NCI-H146 (cell line): ENCODE measurements at regions not wholly inside any gene's neighbourhood (a gene's known extent, or its start where the extent isn't known, plus 50 kb on each side); places are given as distances from the start of the nearest gene placed in this dataset.
"Not testable (repeated sequence)": the region's sequence is repeated elsewhere in the genome, so short reads cannot be mapped to it uniquely, and the experiment has no call there.

Experiments used
- DNase-seq: peaks from one replicate; lab custom pipeline; 2025; lab: John Stamatoyannopoulos, UW

DNA sequence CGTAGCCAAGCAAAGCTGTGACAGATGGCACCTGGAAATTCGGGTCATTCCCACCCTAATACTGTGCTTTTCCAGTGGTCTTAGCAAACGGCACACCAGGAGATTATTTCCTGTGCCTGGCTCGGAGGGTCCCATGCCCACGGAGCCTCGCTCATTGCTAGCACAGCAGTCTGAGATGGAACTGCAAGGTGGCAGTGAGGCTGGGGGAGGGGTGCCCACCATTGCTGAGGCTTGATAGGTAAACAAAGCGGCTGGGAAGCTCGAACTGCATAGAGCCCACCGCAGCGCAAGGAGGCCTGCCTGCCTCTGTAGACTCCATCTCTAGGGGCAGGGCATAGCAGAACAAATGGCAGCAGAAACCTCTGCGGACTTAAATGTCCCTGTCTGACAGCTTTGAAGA is 942.8 kb downstream of the METTL15 start:
- not testable (repeated sequence) for DNase-seq

DNA sequence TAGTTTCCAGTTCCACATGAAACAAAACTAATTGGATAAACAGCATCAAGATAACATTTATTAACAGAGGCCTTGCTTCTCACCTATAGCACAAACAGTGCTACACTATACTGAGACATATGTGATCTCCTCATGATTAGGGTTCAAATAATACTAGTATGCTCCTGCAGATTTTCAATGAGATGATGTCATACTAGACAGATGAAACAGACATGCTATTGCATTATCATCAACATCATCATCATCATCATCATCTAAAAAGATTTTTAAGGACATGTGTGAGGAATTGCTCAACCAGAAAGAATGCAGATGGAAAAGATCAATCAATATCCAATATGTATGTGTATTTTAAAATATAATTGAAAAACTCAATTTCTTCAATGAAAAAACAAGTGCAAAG is 932.3 kb downstream of the METTL15 start:
- DNase-seq: no peak

DNA sequence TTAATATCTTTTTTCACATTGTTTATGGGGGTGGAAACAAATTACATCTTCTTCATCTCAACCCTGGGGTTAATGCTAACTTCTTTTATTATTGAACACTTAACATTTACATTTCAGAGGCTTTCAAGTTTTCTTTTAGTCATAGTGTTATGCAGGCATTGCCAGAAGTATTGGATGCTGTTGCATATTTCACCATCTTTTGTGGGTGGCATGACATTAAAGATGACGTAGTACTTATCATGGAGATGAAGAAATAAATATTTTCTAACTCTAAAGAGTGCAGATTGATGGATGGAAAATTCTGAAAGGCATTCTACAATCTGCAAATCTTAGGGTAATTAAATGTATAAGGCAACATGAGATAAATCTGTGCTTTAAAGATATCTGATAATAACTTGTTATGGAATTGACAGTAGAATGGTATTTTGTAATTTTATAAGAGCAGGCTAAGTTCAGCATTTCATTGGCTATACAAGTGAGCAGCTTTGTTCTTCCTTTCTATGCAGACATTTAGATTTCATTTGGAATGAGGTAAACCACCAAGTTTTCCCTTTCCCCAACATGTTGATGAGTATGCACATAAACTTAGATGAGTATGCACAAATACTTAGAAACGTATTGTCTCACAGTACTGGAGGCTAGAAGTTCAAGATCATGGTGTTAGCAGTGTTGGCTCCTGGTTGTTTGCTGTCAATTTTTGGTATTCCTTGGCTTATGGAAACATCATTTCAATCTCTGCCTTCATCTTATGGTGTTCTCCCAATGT is 924.4 kb downstream of the METTL15 start:
- no peak for DNase-seq

DNA sequence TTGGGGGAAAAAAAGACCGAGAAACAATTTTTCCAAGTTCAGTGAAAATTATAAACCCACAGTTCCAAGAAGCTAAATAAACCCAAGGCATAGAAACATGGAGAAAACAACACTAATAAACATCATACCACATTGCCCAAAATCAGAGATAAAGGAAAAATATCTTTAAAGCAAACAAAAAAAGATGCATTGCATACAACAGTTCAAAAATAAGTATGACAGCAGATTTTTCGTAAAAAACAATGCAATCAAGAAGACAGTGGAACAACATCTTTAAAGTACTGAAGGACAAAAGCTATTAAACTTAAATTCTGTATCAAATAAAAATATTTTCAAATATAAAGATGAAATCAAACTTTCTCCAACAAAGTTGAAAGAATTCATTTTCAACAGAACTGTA is 921.3 kb downstream of the METTL15 start:
- no peak for DNase-seq

DNA sequence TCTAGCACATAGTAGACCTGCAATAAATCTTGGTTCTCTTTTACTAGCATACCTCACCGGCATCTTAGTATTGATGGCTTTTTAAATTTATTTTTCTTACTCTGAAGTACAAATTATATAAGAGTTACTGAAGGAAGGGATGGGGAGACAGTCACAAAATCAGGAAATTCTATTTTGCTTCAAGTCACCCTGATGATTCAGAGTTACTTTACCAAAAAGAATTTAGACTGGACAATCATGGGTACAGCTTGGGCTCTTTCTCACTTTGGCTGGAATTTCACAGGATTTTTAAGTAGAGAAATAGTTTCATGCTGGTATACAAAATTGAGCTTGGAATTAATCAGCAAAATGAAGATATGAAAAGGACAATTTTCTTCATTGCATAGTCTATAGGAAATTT is 919.2 kb downstream of the METTL15 start:
- DNase-seq: no peak

DNA sequence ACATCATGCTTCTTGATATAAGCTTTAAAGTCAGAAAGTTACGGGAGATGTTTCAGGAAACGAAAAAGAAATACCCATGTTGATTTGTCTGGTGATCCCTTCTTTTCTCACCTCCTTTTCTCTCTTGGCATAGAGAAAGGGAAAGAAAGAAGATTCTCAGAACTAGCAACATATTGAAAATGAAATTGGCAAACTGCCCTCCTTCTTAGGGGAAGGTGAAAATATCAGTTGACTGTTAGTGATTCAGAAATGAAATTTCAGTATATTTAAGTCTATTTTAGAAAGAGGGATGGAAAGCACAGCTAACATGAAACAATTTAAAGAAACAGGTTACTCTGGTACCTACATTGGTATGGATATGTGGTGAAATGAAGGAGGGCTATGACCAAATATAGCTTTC is 918.1 kb downstream of the METTL15 start:
- no peak for DNase-seq

DNA sequence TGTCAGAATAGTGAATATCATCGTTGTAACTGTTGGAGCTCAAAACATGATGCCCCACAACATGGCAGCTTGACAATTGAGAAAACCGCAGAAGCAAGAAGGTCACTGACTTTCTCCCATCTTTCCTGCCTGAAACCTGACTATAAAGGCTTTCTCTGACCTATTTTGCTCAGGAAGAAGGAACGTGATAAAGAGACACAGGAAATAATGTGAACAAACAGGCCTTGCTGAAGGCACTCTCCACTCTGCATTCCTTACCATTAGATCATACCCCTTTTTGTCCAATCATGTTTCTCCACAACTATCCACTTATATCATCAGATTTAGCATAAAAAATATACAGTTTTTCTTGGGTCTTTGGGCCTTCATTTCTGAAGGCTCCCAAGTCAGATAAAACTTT is 916.8 kb downstream of the METTL15 start:
- no peak for DNase-seq

DNA sequence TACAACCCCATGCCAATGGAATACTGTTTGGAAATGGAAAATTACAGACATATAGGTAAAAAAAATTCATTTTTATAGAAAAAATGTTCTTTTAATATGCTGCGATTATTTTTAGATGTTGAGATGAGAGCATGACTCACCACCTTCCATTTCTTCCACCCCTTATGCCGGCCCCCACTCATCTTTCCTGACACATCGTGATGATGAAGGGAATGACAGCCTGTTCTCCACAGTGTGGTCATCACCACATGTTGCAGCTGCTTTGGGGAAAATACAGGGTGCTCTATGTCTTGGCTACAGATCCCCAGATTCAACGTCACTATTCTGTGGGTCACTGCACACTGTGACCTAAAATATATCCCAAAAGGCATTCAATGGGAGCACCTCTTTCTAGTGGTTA is 916.2 kb downstream of the METTL15 start:
- DNase-seq: no peak

DNA sequence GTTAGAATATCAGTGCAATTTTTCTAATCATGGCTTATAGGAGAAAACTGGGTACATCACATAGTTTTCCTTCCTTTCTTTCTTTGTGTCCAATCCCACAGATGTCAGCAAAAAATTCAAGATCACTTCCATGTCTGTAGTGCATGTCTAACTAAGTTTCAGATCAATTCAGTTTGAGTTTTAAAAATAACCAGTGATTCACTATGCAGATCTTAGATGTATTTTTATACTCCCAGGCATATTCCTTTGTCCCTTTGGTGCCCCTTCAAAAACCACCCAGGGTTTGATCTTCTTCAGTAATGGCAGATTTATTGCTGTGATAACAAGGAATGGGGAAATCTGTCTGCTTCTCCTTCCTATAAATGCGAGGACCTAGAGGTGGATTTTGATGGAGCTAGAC is 915.6 kb downstream of the METTL15 start:
- no peak for DNase-seq

DNA sequence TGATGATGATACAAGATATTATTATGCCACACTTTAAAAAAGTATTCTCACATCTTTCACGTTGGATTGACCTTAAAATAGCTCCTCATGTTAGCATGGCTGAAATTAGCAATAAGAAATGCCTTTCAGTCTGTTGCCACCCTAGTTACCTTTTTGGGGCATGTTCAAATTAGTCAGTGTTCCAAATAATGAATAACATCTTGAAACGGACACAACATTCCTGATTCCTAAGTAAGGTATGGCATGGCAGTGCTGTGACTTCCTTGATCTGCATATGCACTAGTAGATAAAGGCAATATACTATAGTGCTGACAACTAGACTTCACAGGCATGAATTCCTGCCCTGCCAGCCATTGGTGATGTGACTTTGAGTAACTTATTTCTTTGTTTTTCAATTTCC is 914.5 kb downstream of the METTL15 start:
- no peak for DNase-seq

DNA sequence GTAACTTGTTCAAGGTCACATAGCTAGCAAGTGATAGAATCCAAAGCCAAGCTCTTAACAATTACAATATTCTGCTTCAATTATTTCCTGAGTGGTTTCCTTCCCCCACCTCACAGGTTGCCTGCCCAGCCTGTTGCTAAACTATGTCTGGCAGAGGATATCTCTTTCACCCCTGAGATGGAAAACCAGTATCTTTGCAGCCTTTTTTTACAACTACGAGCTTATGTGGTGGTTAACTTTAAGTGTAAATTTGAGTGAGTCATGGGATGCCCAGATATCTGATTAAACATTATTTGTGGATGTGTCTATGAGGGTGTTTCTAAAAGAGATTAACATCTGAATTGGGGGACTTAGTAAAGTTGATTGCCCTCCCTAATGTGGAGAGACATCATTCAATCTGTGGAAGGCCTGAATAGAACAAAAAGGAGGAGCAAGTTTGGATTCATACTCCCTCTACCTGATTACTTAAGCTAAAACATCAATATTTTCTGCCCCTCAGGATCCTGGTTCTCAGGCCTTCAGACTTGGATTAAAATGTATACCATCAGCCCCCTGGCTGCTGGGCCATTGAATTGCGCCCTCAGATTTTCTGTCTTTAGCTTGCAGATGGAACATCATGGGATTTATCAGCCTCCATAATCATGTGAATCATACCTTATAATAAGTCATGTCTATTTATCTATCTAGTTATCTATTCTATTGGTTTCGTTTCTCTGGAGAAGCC is 911.9 kb downstream of the METTL15 start:
- peak; percentile 60 for DNase-seq

DNA sequence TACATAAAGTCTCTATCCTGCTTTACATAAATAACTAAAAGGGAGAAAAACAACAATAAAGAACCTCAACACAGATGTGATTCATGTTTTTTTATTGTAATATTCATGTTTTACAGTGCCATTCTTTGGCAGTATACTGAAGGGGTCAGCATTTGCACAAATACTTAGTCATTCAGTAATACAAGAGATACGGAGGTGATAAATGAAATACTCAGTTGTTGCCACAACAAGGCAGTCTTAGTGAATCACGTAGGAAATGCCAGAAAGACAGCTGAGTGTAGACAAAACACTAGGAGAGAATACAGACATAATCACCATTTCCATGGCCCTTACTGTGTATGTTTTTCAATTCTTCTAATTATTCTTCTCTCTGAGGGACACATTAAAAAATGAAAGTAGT is 910.4 kb downstream of the METTL15 start:
- DNase-seq: no peak

DNA sequence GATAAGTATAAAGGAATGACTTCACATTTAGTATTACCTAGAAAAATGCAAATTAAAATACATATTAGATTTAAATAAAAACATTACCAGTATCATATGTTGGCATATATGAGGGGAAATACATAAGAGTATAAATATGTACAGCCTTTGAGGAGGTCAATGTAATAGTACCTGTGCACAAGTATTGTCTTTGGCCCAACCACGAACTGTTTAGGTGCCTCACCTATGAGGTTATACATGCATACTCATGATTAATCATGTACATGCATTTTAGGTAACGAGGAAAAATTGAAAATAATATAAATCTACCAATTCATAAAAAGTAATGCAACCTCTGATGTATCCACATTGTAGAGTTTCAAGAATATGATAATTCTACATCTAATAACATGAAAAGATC is 909.8 kb downstream of the METTL15 start:
- no peak for DNase-seq

DNA sequence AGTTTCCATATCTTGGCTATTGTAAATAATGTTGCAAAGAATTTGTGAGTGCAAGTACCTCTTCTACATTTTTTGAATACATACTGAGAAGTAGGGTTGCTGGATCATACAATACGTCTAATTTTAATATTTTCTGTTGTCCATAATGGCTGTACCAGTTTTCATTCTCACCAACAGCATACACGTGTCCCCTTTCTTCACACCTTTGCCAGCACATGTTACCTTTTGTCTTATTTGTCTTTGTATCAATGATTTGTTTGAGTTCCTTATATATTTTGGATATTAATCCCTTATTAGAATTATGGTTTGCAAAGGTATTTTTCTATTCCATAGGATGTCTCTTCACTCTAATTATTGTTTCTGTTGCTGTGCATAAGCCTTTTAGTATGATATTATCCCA is 904.3 kb downstream of the METTL15 start:
- DNase-seq: no peak

DNA sequence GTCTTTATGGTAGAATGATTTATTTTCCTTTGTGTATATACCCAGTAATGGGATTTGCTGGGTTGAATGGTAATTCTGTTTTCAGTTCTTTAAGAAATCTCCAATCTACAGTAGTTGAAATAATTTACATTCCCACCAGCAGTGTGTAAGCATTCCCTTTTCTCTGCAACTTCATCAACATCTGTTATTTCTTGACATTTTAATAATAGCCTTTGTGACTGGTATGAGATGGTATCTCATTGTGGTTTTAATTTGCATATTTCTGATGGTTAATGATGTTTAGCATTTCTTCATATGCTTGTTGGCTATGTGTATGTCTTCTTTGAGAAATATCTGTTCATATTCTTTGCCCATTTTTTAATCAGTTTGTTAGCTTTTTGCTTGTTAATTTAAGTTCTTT is 901.2 kb downstream of the METTL15 start:
- no peak for DNase-seq

DNA sequence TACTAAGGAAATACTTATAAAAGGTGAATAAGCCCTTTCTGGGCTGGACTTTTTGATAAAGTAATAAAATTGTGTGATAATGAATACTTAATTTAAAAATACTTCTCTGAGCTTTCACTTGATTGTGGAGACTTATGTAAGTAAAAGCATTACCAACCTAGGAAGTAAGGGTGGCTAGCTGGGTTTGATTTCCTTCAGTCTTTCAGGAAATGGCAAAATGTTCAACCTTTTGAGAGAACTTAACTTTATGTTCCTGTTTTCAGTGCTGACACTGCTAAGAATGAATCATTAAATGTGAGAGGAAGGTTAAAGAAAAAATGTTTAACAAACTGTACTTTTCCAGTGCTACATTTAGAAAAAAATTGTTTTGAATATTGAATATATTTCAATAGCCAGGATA is 900.3 kb downstream of the METTL15 start:
- no peak for DNase-seq

DNA sequence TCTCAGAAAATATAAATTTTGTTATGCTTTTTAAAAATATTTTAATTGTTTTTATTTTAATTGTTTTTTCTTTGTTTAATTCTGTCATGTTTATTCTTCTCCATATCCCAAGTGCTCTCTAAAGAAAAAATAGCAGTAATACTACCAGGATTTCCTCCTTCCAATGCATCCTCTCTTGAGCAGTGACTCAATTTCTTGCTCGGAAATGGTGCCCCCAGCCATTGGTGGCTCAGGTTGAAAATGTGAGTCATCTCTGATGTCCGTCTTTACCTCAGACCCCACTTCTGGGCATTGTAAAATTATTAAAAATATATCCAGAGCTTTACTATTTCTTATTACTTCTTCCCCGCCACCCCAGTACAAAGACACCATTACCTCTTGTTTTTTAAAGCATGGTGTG is 898.5 kb downstream of the METTL15 start:
- no peak for DNase-seq

DNA sequence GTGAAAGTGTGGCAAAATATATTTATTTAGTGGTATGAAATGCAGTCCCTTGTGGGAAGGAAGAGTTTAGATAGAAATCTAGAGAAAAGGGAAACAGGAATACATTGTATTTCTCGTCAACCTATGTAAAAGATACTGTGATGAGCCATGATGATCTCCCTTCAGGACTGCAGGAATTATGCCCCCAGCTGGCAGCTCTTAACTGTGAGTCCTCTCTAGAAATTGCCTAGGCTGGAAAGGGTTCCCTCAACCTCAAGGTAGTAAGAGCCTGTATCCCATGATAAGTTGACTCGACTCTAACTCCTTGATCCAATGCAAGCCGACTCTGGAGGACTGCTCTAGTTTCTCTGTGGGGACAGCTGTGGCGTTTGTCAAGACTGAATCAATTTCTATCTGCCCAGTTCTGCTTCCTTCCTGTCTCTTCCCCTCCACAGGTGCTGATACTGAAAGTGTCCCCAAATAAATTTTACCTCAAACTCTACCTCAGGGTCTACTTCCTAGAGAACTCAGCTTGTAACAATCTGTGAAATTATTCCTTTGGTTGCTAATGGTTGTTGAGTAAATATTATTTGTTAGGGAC is 897.3 kb downstream of the METTL15 start:
- no peak for DNase-seq

DNA sequence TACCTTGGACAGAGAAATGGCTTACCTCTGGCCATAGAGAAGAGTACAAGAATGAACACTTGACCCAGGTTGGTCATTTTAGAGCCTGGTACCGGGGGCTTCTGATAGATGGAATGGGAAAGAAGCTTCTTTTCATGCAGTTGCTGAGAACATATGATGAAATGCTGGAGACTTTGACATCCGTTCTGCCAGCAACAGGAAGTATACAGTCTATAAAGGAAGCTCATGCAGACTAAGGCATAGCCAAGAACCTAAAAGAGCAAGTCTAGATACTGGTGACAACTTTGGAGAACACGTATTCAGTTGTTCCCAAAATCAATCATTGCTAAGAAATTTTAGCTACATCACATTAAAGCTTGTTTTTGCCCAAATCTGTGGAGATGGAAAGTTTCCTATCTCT is 894.6 kb downstream of the METTL15 start:
- DNase-seq: no peak

DNA sequence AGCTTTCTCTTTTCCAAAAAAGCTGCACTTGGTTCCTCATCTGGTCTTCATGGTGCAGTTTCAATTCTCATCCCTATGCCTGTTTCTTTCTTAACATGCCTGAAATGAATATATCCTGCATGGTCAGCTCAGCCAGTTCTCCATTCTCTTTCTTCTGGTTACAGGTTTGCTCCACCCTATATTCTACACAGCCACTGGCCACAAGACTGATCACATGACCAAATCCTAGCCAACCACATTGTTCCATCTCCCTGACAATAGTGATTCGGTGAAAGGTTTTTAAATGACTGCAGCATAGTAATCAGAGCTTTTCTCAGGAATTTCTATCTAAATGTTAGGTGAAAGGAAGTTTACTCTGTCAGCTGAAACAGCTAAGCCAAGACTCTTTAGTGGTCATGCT is 891.4 kb downstream of the METTL15 start:
- DNase-seq: no peak

DNA sequence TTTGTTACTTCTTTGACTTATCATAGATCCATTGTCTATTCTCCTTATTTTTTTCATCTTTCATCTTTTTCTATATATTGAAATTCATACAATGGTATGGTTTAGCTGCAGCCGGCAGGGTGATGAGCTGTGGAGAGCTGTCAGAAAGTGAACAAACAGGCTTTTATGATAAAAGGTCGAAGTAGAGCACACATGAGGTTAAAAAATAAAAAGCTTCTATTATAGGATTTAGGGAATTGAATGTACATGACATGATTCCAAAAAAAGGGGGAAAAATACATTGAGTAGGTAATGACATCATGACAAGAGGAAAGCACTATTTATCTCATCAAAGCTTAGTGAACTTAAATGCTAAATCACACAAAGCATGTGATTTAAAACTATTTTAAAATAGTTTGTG is 884.8 kb downstream of the METTL15 start:
- no peak for DNase-seq

DNA sequence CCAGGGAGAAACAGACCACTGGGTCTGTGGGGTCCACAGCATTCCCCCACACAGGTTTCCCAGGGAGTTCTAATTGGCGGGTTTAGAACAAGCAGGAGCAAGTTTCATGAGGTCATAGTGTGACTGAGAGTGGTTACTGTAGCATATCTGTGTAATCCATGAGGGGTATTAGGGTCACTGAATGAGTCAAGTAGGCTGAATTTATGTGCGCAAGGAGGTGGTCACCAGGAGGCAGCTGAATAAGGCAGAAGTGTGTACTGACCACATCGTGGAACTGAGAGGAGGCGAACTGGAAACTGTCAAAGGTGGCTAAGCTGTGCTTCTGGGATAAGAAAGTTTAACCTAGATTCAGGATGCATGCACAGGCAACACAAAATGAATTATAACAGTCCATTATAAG is 876.0 kb downstream of the METTL15 start:
- peak; percentile 36 for DNase-seq

DNA sequence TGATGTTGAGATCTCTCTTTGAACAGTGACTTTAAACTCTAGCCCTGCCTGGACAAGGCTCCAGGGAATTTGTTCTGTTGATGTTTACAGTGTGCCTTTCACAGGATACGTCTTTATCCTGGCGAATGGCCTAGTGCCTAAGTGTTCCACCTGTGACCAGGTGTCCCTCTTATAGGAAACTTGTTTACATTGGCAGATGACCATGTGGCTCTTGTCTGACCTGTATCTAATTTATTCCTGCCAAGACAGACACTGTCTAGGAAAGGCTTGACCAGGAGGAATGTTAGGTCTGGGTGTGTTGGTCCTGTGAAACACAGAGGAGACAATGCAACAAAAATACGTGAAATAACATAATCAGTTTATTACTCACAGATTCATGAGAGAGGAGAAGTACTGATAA is 875.6 kb downstream of the METTL15 start:
- peak; percentile 82 for DNase-seq
